ELF-1 (cell line): ENCODE measurements at regions not wholly inside any gene's neighbourhood (a gene's known extent, or its start where the extent isn't known, plus 50 kb on each side); places are given as distances from the start of the nearest gene placed in this dataset.
"Not testable (repeated sequence)": the region's sequence is repeated elsewhere in the genome, so short reads cannot be mapped to it uniquely, and the experiment has no call there.

ENCODE experiments used
- DNase-seq: peaks from one replicate; pipeline ENCODE4 v3.0.0-alpha.2; 2016; ENCODE audit warnings: low read depth, low spot score

DNA sequence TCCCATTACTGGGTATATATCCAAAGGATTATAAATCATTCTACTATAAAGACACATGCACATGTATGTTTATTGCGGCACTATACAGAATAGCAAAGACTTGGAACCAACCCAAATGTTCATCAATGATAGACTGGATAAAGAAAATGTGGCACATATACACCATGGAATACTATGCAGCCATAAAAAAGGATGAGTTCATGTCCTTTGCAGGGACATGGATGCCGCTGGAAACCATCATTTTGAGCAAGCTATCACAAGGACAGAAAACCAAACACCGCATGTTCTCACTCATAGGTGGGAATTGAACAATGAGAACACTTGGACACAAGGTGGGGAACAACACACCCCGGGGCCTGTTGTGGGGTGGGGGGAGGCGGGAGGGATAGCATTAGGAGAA, 57.0 kb upstream of the NEUROD1 start:
- DNase-seq: not testable (repeated sequence)

- DNase-seq: peak; percentile 9
Observed at GRCh38 chr2:181738074-181738473, 57.8 kb upstream of the NEUROD1 start.

DNA sequence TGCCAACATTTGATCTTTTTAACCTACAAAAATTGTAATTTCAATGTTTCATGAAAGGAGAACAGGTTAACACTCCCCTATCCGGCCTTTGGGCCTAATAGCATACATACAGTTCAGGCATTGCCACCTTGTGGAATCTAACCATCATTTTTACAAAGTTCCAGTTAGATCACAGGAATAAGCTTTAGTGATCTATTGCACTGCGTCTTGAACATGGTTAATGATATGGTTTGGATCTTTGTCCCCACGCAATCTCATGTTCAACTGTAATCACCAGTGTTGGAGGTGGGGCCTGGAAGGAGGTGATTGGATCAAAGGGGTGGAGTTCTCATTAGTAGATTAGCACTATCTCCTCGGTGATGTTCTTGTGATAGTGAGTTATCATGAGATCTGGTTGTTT, 58.2 kb upstream of the NEUROD1 start:
- DNase-seq: no peak

GRCh38 chr2:181741756-181742155, 61.4 kb upstream of the NEUROD1 start:
- no peak for DNase-seq

DNA sequence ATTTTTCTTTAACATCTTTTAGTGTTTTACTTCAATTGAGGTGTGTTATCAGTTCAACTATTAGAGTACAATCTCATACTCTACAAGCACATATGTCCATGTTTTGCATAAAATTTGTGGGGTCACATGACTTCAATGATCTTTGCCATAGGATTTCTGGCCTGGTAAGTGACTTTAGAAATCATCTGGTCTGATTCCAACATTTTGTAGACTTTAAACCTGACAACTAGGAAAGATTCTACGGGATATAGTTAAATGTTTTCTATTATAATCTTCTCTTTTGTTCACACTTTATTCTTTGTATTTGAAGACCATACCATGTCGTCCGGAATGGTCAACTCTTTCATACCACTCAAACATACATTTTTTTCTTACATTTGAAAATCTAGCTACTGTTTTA, 62.0 kb upstream of the NEUROD1 start:
- no peak for DNase-seq

DNA sequence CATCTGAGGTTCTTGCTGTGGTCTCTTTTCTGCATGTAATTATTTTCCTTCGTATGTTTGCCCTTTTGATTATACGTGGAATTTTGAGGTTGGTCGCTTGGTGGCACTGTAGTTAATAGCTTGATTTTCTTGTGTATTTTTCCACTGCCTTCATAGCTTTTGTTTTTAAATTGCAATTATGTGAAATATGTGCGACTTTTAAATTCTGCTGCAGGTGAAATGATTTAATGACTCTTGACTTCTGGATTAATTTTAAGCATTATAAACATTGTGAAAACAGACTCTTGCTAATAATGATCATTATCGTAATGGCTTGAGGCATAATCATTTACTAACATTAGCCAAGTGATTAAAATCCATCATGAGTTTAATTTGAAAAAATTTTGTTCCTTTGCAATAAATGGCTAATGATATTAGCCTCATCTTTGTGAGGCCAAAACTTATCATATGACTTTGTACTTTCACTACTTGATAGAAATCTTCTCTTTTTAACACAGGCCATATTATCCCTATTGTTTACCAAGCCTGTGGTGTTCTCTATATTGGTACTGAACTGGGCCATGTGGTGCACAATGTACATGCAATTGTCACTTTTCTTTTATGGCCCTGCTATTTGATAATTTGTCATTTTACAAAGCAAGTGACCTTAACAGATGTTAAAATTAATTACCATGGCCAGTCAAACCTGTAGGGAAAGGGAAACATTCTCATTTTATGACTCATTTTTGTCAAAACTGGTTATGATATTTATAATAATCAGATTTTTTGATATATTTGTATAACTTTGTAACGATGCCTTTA, 62.8 kb upstream of the NEUROD1 start:
- peak; percentile 9 for DNase-seq

- DNase-seq: no peak
Observed at GRCh38 chr2:181743723-181744031, 63.4 kb upstream of the NEUROD1 start.

DNA sequence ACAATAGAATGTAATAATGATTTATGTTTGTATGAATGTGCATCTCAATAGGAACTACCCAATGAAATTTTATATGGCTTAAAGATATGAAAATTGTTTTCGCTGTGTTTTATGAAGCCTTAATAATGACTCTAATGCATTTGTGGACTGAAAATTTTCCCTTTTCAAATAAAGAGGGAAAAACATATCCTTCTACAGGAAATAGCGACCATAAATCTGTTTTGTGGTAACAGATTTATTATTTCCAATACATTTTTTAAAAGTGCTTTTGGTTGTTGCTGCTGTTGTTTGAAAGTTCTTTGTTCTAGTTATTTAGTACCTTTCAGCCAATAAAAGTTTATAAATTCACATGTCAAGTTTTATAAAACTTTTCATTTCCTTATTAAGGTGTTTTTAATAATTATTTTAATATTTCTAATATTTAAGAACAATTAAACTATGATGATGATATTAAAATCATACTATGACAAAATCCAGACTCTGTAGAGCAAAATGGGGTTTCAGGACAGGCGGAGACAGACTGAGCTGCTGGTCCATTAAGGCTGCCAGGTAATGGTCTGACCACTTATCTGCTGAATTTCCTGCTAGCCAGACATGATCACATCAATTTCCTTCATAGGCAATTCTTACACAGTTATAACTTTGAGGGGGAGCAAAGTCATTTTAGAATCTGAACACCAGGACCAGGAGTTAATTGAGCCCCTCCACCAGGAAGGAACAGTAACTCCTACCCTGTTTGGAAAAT, 65.7 kb upstream of the NEUROD1 start:
- no peak for DNase-seq

- no peak for DNase-seq
Observed at GRCh38 chr2:181746844-181747243, 66.5 kb upstream of the NEUROD1 start.

- DNase-seq: peak; percentile 66
Observed at GRCh38 chr2:181750305-181750704, 70.0 kb upstream of the NEUROD1 start.

- DNase-seq: no peak
Observed at GRCh38 chr2:181751266-181752030, 71.1 kb upstream of the NEUROD1 start.

DNA sequence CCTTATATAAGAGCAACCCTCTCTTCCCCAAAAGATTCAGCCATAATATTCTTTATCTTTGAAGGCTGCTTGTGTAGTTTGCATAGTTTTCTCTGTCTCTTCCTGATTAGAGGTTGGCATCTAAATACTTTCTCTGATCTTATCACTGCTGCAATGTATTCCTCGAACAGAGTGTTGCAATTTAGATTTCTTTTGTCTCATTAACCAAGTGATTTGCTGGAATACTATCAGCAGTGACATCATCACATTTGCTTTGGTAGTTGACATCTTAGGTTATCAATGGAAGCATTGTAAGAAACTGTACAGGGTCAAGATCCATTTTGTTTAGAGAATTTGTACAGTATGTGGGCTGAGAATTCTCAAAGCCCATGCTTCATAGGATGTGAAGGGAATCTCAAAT, 72.0 kb upstream of the NEUROD1 start:
- no peak for DNase-seq

DNA sequence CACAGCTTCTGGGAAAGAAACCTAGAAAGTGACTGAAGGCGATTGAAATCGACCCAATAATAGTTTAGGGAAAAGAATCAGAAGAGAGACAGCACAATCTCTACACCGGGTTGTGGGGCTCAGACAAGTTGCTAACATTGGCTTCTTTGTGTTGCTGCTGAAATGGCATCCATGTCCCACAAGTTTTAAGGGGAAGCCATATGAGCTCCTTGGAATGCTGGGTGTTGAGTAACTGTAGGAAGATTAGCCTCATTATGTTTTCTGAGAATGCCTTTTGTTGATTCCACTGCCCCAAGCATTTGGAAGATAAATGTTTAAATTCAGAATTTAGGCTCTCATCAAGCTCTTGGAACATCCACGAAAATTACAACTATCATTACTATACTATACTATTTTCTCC, 73.4 kb upstream of the NEUROD1 start:
- DNase-seq: no peak

DNA sequence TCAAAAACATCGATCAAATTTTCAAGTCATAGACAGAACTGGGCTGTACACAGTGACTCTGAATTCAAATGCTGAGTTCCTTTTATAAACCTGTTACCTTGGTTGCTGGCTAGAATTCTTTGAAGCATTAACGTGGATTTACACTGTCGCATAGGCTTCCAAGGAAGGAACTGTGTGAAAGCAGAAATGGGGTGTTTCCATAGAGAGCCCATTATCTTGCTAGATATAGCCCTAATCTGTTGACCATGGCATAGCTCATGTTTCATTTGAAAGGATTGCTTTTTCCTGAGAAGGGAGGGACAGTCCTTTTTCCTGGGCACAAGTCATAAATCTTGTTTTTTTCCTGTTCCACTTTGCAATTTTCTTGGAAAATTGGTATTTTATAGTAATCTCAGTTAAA, 73.8 kb upstream of the NEUROD1 start:
- DNase-seq: no peak

- no peak for DNase-seq
Observed at GRCh38 chr2:181755181-181755580, 74.9 kb upstream of the NEUROD1 start.

GRCh38 chr2:181760521-181760920, 80.2 kb upstream of the NEUROD1 start:
- no peak for DNase-seq

- DNase-seq: no peak
Observed at GRCh38 chr2:181761175-181761574, 80.9 kb upstream of the NEUROD1 start.

- DNase-seq: no peak
Observed at GRCh38 chr2:181762000-181762399, 81.7 kb upstream of the NEUROD1 start.

- no peak for DNase-seq
Observed at GRCh38 chr2:181762848-181763247, 82.5 kb upstream of the NEUROD1 start.

- DNase-seq: no peak
Observed at GRCh38 chr2:181763423-181763822, 83.1 kb upstream of the NEUROD1 start.

DNA sequence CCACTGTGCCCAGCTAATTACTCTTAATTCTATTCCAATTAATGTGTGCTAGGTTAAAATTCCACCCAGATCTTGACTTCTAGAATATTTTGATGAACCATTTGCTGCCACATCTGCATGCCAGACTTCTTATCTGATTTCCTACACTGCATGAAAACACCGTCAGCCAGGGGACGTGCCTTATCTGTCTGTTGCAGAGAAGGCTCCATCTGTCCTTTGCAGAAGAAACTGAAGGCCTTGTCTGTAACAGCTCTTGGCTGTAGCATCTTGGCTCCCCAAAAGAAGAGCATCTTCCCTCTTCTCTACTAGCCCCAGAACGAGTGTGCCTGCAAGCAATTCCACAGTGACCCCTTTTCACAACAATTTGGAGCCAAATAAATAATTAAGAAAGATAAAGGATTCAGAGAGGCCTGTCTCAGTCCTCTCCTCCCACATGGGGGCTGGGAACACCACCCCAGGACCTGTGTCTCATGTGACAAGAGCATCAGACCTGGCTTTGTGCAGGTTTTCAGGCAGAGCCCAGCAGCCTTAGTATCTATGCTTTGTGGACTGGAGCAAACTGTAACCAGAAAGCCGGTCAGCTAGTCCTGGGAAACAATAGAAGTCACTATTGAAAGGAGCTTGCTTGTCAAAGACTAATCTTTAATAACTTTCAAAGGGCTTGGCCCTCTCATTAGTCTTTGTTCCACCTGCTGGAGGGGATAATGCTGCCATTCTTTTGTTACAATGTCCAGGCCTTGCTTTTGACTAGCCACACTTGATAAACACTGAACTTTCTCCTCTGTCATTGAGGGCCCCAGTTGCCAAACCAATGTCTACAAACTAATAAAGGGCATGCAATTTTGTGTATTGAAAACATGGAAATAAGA, 84.0 kb upstream of the NEUROD1 start:
- DNase-seq: peak; percentile 10

- no peak for DNase-seq
Observed at GRCh38 chr2:181766129-181766528, 85.8 kb upstream of the NEUROD1 start.
